IMR-90 (cell line): ENCODE measurements at regions not wholly inside any gene's neighbourhood (a gene's known extent, or its start where the extent isn't known, plus 50 kb on each side); places are given as distances from the start of the nearest gene placed in this dataset.

Source experiments
- ATAC-seq: fragments of 200-7000 bp; cut with Tn5 transposase; 2 replicates; pipeline ENCODE4 v1.9.1; 2020; ENCODE audit warnings: low read depth, mild to moderate bottlenecking, moderate library complexity
- BruUV-seq: library from RNA; stranded (reverse); fragments of 400-500 nt; replicated peaks from 2 replicates; lab custom pipeline; 2021; lab: Mats Ljungman, UMichigan
- CTCF ChIA-PET: fragments of 300-600 bp; formaldehyde crosslinking; extraction: SDS; loops from one replicate; lab custom pipeline; 2021; ENCODE audit warnings: antibody characterized with exemption; lab: Yijun Ruan, JAX
- POLR2A ChIA-PET: fragments of 300-600 bp; sonication (Branson Sonifier 250); formaldehyde crosslinking; loops from one replicate; lab custom pipeline; 2022; ENCODE audit warnings: antibody characterized with exemption; ENCODE audit not compliant: unreplicated experiment; lab: Charles Lee
- DNase-seq: peaks from one replicate; pipeline ENCODE4 v3.0.0; 2013
- H2AFZ ChIP-seq: replicated peaks from 2 replicates; pipeline ENCODE3; 2013; ENCODE audit warnings: low read length, mild to moderate bottlenecking; ENCODE audit not compliant: poor library complexity
- H2AK5ac ChIP-seq: 2 replicates; pipeline ENCODE4 v1.6.1; 2013; ENCODE audit warnings: low read depth, low read length, inconsistent platforms
- H2AK9ac ChIP-seq: replicated peaks from 2 replicates; pipeline ENCODE3; 2013; ENCODE audit warnings: mild to moderate bottlenecking, low read depth, low read length, moderate library complexity; ENCODE audit not compliant: poor library complexity
- H2BK120ac ChIP-seq: 2 replicates; pipeline ENCODE4 v1.6.1; 2013; ENCODE audit warnings: low read depth, low read length, inconsistent platforms
- H2BK15ac ChIP-seq: 3 replicates; pipeline ENCODE4 v1.6.1; 2013; ENCODE audit warnings: low read depth, low read length, inconsistent platforms
- H2BK20ac ChIP-seq: 2 replicates; pipeline ENCODE4 v1.6.1; 2013; ENCODE audit warnings: low read depth, mild to moderate bottlenecking, inconsistent platforms, low read length, moderate library complexity
- H2BK5ac ChIP-seq: 2 replicates; pipeline ENCODE4 v1.6.1; 2013; ENCODE audit warnings: mild to moderate bottlenecking, low read depth, low read length, inconsistent platforms; ENCODE audit not compliant: poor library complexity, severe bottlenecking
- H3K14ac ChIP-seq: replicated peaks from 2 replicates; pipeline ENCODE4 v1.6.1; 2013; ENCODE audit warnings: low read depth, low read length, inconsistent platforms
- H3K18ac ChIP-seq: 2 replicates; pipeline ENCODE4 v1.6.1; 2013; ENCODE audit warnings: low read depth, low read length, control low read depth
- H3K23ac ChIP-seq: 2 replicates; pipeline ENCODE4 v1.6.1; 2013; ENCODE audit warnings: low read depth, low read length, inconsistent platforms
- H3K27ac ChIP-seq: 2 replicates; pipeline ENCODE4 v1.5.1; 2013; ENCODE audit warnings: mild to moderate bottlenecking, control low read depth, low read length; ENCODE audit not compliant: insufficient read depth
- H3K27me3 ChIP-seq: 2 replicates; pipeline ENCODE4 v1.6.1; 2013; ENCODE audit warnings: low read length; ENCODE audit not compliant: control insufficient read depth, insufficient read depth
- H3K36me3 ChIP-seq: 2 replicates; pipeline ENCODE4 v1.6.1; 2013; ENCODE audit warnings: low read length, mixed read lengths; ENCODE audit not compliant: control insufficient read depth, insufficient read depth
- H3K4ac ChIP-seq: 2 replicates; pipeline ENCODE4 v1.6.1; 2013; ENCODE audit warnings: low read depth, low read length, inconsistent platforms
- H3K4me1 ChIP-seq: 2 replicates; pipeline ENCODE4 v1.6.1; 2013; ENCODE audit warnings: low read length, mixed read lengths; ENCODE audit not compliant: control insufficient read depth, insufficient read depth
- H3K4me2 ChIP-seq: 2 replicates; pipeline ENCODE4 v1.6.1; 2013; ENCODE audit warnings: low read depth, mild to moderate bottlenecking, control low read depth, low read length, moderate library complexity
- H3K4me3 ChIP-seq: 2 replicates; pipeline ENCODE4 v1.5.1; 2013; ENCODE audit warnings: low read depth, mild to moderate bottlenecking, control low read depth, low read length, moderate library complexity; ENCODE audit not compliant: insufficient read depth
- H3K56ac ChIP-seq: 2 replicates; pipeline ENCODE4 v1.6.1; 2013; ENCODE audit warnings: low read length, inconsistent platforms; ENCODE audit not compliant: insufficient read depth; ENCODE audit errors: extremely low read depth
- H3K79me1 ChIP-seq, 2 experiments: 2 replicates each; pipeline ENCODE4 v1.6.1; 2013; ENCODE audit warnings: low read length in 2 of 2, inconsistent platforms in 1 of 2, low read depth in 1 of 2
- H3K9ac ChIP-seq: 2 replicates; pipeline ENCODE4 v1.6.1; 2013; ENCODE audit warnings: low read depth, low read length, control low read depth
- H3K9me1 ChIP-seq: 2 replicates; pipeline ENCODE4 v1.6.1; 2013; ENCODE audit warnings: low read length, inconsistent platforms; ENCODE audit not compliant: insufficient read depth
- H3K9me3 ChIP-seq: 2 replicates; pipeline ENCODE4 v1.6.1; 2013; ENCODE audit warnings: low read length; ENCODE audit not compliant: control insufficient read depth, insufficient read depth
- H4K20me1 ChIP-seq: 2 replicates; pipeline ENCODE4 v1.6.1; 2013; ENCODE audit warnings: low read length, inconsistent platforms; ENCODE audit not compliant: insufficient read depth
- H4K5ac ChIP-seq: 2 replicates; pipeline ENCODE4 v1.6.1; 2013; ENCODE audit warnings: mild to moderate bottlenecking, low read depth, low read length, control low read depth
- H4K8ac ChIP-seq, 2 experiments: 2 replicates each; pipeline ENCODE4 v1.6.1; 2013; ENCODE audit warnings: low read depth in 2 of 2, low read length in 2 of 2, control low read depth in 1 of 2, inconsistent platforms in 1 of 2
- H4K91ac ChIP-seq: 2 replicates; pipeline ENCODE4 v1.6.1; 2013; ENCODE audit warnings: low read depth, low read length, inconsistent platforms; ENCODE audit not compliant: insufficient read depth
- CEBPB ChIP-seq: IDR thresholded peaks from 2 replicates; pipeline ENCODE4 v1.6.1; 2012; ENCODE audit warnings: low read depth, low read length, improper control_type of control experiment
- CTCF ChIP-seq: conservative IDR thresholded peaks from 2 replicates; pipeline ENCODE4 v1.5.1; 2012; ENCODE audit warnings: mild to moderate bottlenecking, low read depth, low read length, improper control_type of control experiment
- MAFK ChIP-seq: IDR thresholded peaks from 2 replicates; pipeline ENCODE4 v1.6.1; 2012; ENCODE audit warnings: low read depth, low read length, improper control_type of control experiment
- NFE2L2 ChIP-seq: fragments of 150-350 bp; IDR thresholded peaks from 2 replicates; pipeline ENCODE4 v1.6.1; 2016; ENCODE audit warnings: low read depth, mild to moderate bottlenecking, low read length
- WGBS, 2 experiments: methylation state at CpG; one replicate each; pipeline versions ENCODE4 v1.1.5 to v1.1.7; 2013; ENCODE audit warnings: missing lambda C conversion rate in 2 of 2; ENCODE audit not compliant: insufficient read length in 1 of 2; ENCODE audit errors: extremely low coverage in 2 of 2; 5-methylcytosine and 5-hydroxymethylcytosine counted together
- dilution Hi-C: fragments of 300-500 bp; cut with HindIII; formaldehyde crosslinking; loops from one replicate; pipeline ENCODE4 v1.14.3; 2018; ENCODE audit warnings: low sequenced_read_pairs; ENCODE audit not compliant: unreplicated experiment
- in situ Hi-C: fragments of 300-500 bp; cut with MboI; formaldehyde crosslinking; loops from 3 replicates; pipeline ENCODE4 v1.14.3; 2019; ENCODE audit warnings: low sequenced_read_pairs, inconsistent platforms, mixed read lengths
- intact Hi-C: fragments of 100-400 bp; cut with micrococcal nuclease; formaldehyde crosslinking; loops from 2 replicates; pipeline ENCODE4 v1.10.0; 2022

- H3K27me3 ChIP-seq: peaks cover 5% of the 10 kb centered on the region
- no peaks in the 10 kb centered on the region for H3K9me1 ChIP-seq
- H2BK120ac ChIP-seq: no peak overlapping the region
- H3K56ac ChIP-seq: no peak overlapping the region
- H3K4me2 ChIP-seq: no peak overlapping the region
- H2AK5ac ChIP-seq: no peak overlapping the region
- no peak overlapping the region for H4K91ac ChIP-seq
- TF ChIP-seq MAFK (no peak), NFE2L2 (no peak), CTCF (peak; percentile 26; the same call in 1 of the 2 replicates), CEBPB (no peak)
- no peak overlapping the region for H4K8ac ChIP-seq
- CTCF ChIA-PET: interaction anchor here (0.9 kb wide), 1 partner anchor 44 kb away, joined by 6 read pairs; no protein-coding TSS in a partner anchor
- no peak overlapping the region for H3K9ac ChIP-seq
- in situ Hi-C loops: no loop called here
- H3K36me3 ChIP-seq: no peaks in the 10 kb centered on the region
- no peak overlapping the region for H4K5ac ChIP-seq
- H2AFZ ChIP-seq: no peak overlapping the region
- no peaks in the 10 kb centered on the region for H3K4me1 ChIP-seq
- WGBS, 2 experiments: 0% methylated on average over 1 of the region's 3 CpGs; no CpG with 5 or more reads in 1 of the 2 experiments
- no peak overlapping the region for H3K4me3 ChIP-seq
- H3K23ac ChIP-seq: no peak overlapping the region
- no peak overlapping the region for H3K18ac ChIP-seq
- no peak overlapping the region for H3K27ac ChIP-seq
- ATAC-seq: no peak
- H3K79me1 ChIP-seq: no peaks in the 10 kb centered on the region
- H4K20me1 ChIP-seq: no peaks in the 10 kb centered on the region
- no peaks in the 10 kb centered on the region for H3K9me3 ChIP-seq
- H2BK15ac ChIP-seq: no peak overlapping the region
- intact Hi-C loops: loop anchor here (1.0 kb wide), 1 partner anchor 162 kb away; no protein-coding TSS in a partner anchor
- no peak overlapping the region for H3K14ac ChIP-seq
- no peak overlapping the region for H2AK9ac ChIP-seq
- no TSS peak for BruUV-seq
- dilution Hi-C loops: no loop called here
- no peak overlapping the region for H2BK20ac ChIP-seq
- H2BK5ac ChIP-seq: no peak overlapping the region
- POLR2A ChIA-PET: no interaction called here
- no peak for DNase-seq
- H3K4ac ChIP-seq: no peak overlapping the region
These were observed 182.4 kb downstream of the MIS18A start for GRCh38 chr21:32096411-32096810.
